Dermis microvascular lymphatic vessel endothelial cell (primary cell): ENCODE measurements at regions not wholly inside any gene's neighbourhood (a gene's known extent, or its start where the extent isn't known, plus 50 kb on each side); places are given as distances from the start of the nearest gene placed in this dataset.

ENCODE experiments used
- DNase-seq, 2 donors: peaks; one replicate each; pipeline versions ENCODE4 v3.0.0 to v3.0.0-alpha.2; 2010; ENCODE audit warnings: low read depth in 2 of 2

DNA sequence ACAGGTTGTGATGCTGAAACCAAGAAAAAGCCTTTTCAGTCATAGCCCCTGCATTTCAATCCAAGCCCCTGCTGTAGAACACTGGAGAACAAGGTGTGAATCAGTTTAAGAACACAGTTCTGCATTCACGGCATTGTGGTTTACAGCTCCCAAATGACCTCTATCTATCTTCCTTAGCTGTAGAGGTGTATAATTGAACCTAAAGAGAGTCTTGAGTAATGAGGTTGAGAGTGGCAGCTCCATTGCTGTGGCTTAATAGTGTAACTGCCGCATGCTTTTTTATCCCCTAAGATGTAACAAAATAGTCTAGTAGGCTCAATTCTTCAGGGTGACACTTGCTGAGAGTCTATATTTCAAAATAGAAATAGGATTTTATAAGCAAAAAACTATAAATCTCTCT, 121.3 kb upstream of the EPHA4 start:
- no peak for DNase-seq

DNA sequence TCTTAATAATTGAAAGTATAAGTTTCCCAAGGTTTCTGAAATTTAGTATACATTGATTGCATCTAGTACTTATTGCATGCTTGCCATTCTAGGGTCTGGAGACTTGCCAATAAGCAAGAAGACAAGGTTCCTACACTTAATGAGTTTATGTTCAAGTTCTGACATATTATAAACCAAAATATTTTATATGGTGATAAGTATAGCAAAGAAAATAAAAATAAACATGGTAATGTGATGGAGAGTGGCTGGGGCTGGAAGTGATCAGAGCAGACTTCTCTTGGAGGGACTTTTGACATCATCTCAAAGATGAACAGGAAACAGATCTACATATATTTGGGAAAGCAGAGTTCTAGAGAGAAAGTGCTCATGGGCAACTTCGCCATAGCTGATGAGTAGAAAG, 119.5 kb upstream of the EPHA4 start:
- DNase-seq = no peak

DNA sequence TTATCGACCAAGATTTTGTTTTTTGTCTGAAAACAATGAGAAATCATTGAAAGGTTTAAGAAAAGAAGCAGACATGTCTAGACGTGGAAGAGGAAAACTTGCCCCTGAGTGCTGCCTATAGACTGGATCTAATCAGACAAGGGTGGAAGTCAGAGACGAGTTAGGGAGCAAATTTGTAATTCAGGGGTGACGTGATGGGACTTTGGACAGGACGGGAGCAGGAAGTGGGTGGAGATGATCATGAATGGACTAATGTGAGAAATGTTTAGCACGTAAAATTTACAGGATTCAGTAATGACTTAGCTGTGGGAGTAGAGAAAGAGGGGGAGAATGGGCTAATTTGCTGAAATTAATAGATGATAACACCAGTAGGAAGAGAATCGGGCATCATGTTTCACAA, 117.0 kb upstream of the EPHA4 start:
- DNase-seq = no peak

DNA sequence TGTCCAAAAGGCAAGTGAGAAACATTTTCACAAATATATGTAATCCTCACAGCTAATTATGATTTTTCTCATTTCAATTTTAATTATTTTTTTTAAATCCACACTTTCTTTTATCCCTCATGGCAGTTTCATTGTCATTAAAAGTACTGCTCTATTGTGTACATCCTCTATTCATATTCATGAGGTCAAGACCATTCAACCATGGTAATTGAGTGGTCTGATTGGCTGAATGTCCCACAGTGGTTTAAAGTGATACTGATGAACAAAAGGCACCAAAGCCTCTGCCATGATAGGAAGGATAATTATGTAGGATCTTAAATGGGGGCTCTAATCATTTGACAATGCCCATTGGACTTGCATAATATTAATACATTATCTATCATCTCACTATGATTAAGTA, 108.4 kb upstream of the EPHA4 start:
- DNase-seq = no peak

DNA sequence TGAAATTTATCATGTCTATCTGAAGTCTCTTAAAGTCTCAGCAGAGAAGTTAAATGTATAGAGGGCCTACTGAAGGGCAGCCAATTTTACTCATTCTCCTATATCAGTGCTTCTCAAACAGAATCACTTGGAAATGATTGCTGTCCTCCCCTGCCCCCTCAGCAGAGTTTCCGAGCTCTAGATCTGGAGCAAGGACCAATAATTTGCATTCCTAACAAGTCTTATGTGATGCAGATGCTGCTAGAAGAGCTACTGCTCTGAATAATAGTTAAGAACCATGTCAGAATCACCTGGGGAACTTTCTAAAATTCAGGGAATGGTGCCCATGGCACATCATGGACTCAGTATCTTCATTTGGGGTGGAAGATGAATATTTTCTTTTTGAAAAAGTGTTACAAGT, 105.6 kb upstream of the EPHA4 start:
- DNase-seq = no peak

DNA sequence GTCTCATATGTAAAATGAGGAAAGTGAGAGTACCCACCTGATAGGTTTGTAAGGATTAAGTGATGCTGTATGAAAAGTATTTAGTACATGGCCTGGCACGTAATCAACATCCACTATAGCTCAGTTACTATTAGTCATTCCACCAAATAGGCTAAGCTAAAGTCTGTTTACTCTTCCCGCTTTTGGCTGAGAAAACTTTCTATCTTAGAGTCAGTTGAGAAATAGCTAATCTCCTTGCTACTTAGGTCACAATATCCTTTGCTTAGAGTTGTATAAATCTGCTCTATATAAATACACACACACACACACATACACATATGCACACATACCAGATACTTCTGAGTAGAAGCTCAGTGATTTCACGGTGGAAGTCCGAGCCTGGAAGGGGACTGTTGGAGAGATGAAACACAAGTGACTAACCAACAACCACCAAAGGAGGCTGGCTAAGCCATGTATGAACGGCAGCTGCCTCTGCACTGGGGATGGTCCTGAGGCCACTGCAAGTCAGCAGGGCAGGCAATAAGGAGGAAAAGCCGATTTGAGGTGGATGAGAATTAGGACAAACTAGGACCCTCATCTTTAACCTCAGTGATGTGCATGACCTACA, 104.6 kb upstream of the EPHA4 start:
- DNase-seq = no peak

DNA sequence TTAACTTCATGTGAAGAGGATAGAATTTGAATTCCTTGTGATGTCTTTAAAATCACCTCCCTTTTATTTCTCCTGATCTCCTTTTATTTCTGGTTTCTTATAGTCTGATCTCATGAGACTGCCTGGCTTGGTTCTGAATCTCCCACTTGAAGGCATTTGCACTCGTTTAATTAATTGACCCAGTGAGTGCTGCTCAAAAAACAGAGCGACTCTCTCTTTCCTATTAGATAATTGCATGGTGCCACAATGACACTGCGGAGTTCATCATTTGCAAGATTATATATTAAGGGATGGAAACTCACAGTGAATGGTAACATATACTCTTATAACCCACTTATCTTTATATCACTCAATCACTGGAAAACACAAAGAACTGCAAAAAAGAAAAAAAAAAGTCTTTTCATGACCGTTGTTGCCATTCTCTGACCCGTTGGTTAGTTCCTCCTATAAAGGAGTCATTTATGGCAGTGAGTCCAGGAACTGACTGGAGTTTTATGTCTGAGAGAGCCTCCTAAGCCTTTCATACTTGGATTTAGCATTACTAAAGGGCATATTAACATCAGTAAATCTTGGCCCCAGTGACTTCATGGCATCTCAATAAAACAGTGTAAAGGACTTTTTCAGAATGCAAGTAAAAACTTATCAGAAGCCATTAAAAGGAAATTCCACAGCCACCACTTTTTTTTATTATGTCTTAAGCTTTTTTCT, 103.3 kb upstream of the EPHA4 start:
- DNase-seq = no peak

DNA sequence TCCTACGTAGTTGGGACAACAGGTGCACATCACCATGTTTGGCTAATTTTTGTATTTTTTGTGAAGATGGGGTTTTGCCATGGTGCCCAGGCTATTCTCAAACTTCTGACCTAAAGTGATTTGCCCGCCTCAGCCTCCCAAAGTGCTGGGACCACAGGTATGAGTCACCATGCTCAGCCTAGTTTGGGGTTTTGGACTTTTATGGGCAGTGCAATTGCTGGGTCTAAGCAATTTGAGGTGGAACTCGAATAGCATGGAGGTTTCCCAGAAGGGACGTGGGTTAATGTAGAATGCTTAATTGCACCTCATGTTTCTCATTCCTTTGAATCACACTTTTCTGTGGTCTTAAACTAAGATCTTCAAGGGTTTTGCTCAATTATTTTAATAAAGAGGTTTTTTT, 102.3 kb upstream of the EPHA4 start:
- no peak for DNase-seq

DNA sequence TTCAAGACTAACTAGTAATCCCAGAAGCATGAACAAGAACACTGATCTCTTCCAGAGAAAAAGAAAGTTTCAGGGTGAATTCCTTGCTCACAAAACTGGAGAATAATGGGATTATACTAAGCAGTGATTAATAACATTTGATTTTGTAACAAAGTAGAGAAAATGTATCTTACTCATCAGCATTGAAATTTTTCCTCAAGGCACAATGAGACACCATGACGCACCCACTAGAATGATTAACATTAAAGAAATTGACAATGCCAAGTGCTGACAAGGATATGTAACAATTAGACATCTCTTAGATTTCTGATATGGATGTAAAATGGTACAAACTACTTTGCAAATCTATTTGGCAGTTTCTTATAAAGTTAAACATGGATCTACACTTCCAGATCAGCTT, 101.1 kb upstream of the EPHA4 start:
- no peak for DNase-seq

DNA sequence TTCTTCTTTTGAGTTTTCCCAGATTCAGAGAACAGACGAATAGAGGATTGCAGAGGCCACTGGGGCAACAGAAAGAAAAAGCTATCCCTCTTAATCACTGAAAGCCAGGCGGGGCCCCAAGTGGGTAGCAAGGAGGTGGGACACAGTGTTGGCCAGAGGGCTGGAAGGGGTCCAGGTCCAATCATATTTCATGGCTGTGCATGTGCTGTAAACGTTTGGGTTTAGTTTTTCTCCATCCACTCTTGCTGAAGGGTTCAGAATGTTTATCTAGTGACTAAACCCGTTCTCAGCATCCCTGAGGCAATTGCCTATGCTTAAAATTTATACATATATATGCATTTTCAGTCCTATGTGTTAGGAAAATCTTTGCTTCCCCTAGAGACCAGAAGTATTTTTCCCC, 99.4 kb upstream of the EPHA4 start:
- DNase-seq = no peak

DNA sequence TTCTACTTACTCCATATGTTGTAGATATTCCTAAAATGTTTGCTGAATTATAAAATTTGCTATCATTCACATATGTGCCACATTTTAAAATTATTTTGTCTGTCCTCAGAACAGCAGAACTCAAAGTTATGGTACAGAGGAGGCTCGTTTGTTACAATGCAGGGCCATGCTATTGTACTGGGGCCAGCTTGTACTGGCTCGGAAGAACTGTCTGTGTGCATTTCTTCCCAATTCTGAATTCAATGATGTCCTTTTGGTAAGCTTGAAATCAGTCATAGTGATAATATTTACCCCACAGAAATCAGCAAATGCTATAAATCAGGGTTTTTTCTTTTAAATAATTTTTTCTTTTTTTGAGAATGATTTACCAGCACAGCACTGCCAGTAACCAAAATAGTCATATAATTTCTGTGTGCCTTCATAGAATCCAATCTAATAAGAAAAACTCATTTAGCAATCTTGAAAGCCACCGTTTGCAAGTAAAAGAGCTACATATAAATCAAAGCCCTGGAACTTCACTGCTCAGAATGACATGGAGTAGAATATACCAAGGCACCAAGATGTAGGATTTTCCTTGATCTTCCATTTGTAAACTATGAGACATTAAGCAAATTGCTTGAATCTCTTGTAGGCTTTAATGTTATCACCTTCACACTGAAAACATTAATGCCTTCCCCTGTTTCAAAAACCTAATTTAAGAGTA, 90.7 kb upstream of the EPHA4 start:
- DNase-seq = no peak

DNA sequence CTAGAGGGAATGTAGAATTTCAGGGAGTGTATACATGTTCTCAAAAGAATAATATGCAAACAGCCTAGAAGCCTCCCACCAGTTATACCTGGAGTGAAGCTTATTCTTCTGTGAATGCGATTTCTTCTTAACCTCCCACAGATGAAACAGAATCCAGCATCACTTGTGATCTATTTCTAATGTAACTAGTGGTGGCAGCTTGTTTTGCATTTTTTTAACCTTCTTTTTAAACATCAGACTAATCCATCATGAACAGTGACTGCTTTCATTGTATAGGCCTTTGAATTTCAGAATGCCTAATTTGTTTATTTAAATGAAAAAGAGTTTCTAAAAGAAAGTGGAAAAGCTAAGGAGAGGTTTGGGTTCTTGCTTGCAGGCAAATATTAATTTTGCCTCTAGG, 85.7 kb upstream of the EPHA4 start:
- DNase-seq = no peak

DNA sequence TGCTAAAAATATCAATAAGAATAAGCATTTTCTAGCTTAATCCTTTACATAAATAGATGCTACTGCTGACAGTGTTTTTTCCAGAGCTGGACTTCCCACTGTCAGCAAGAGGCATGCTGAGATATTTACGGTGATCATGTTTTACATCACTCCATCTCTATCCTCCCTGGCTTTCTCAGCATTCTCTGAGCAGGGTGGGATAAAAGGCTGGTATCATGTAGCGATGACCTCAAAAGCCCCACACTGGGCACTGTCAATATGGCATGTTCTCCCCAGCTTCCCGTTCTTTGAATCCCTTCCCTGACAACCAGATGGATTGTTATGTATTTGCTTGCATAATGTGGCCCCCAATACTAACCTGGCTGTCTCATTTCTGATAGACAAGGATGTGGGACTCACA, 83.2 kb upstream of the EPHA4 start:
- no peak for DNase-seq

DNA sequence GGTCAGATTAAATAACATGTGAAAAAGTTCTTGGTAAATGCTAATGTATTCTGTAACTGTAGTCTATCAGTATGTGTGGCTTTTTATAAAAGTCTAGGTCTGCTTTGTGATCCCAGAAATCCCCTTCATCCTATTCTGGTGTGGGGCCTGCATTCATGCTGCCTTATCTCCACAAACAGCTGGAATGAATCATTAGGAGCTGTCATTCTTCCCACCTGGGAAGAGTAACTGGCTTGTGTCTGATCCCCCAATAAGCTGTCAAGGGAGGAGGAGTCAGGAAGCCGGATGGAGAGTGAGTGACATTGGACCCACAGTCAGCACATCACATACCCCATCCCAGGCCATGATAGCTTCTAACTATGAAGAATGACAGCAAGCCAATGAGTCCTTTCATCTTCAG, 81.1 kb upstream of the EPHA4 start:
- no peak for DNase-seq

DNA sequence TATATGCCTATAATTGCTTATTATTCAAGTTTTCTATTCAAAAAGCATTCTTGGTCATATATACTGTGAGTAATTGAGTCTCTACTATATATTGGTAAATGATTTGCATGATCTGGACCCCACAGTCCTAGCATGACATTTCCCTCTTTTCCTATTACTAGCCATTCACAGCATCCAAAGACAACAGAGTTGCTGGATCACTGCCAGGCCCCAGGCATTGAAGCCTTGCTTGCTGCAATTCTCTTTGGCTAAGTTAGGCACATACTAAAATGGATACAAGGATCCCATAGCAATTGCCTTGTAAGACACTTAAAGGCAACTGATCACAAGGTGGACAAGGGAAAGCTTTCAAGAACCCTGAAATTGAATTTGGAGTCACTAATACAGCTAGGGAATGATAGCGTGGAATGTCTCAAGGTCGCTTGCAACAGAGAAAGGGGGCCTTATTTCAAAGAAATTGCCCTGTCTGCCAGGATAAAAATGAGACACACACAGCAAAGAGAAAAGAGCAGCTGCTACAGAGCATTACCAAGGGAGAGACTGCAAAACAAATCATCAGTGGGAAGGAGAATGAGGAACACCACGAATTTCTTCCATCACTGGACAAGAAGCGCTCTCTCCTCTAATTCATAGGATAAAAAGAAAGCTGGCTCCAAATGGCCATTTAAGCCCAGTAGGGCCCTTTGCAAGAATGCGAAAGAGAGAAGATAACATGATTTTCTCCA, 77.1 kb upstream of the EPHA4 start:
- DNase-seq = peak in 1 of 2 donors; percentile 8

DNA sequence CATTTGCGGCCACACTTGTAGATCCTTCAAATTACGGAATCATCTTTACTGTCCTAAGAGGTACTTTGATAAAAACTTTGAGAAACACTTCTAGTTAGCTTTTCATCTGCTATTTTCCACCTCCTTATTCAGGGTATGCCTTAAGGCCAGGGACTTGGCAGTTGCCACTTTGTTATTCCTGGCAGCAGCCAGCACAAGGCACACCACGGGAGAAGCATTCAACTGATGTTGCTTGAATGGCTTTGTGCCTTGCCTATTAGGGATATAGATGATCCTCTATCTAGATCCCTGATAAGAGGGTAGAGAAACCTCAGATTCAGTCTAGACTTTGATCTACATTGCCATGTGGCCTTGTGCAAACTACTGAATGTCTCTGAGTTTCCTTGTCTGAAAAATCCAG, 70.3 kb upstream of the EPHA4 start:
- DNase-seq = no peak

DNA sequence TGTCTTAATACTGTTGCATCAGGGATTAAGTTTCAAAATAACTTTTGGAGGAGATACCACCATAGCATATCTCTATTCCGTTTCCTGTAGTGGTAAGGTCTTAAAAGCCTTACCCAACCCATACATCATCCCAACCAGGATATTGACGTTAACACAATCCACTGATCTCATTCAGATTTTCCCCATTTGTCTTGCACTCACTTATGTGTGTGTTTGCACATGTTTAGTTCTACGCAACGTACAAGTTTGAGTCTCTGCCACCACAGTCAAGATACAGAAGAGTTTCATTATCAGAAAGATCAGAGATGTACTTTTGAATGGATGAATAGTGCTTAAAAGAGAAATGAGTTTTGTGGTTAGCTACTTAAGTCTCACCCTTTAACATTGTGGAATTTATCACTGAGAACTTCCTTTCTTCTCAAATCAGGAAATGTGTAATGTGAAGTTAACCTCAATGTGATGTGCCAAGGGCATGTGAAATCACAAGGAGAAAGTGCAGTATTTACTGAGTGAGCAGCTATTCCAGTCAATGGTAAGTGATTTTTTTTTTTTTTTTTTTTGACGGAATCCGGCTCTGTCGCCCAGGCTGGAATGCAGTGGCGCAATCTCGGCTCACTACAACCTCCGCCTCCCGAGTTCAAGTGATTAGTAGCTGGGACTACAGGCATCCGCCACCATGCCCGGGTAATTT, 69.2 kb upstream of the EPHA4 start:
- DNase-seq = no peak

DNA sequence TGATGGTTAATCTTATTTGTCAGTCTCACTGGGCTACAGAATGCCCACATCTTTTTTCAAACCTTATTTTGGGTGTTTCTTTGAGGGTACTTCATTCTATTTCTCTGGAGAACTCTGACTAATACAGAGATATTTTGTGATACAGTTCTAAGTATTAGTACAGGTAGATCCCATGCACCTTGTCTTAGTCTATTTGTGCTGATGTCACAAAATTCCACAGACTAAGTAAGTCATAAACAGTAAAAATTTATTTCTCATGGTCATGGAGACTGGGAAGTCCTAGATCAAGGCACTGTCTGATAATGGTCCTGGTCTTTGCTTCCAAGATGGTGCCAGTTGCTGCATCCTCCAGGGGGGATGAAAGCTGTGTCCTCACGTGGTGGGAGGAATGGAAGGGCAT, 68.6 kb upstream of the EPHA4 start:
- DNase-seq = no peak

DNA sequence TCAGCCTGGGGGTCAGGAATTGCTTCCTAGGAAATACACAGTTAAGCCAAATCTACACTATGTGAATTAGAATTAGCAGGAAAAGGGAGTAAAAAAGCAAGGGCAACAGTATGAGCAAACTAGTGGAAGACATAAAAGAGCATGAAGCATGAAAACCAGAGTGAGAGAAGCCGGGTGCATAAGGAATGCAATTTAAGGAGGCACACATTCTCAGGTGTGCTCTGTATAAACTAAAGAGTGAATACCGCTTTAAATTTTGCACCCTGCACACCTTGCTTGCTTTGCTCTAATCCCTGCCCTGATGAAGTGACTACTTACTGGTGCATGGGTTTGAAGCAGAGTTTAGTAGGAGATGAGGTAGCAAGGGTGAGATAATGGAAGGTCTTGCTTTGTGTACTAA, 65.7 kb upstream of the EPHA4 start:
- no peak for DNase-seq

DNA sequence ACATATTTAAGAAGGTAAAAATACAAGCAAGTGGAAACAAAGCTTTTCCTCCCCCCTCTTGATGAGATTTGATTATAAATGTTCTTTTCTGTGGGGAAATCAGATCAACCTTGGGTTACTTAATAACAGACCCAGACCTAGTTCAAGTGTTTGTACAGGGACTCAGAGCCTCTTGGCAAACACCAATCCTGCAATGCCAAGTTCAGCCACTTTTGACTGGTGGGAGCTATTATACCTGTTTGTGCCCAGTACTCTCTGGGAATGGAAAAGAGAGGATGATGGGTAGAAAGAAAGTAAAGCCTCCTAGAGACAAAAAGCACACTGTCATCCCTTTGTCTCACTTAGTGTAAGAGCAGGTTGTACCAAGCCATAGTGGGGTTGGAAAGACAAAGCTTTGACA, 63.8 kb upstream of the EPHA4 start:
- no peak for DNase-seq

DNA sequence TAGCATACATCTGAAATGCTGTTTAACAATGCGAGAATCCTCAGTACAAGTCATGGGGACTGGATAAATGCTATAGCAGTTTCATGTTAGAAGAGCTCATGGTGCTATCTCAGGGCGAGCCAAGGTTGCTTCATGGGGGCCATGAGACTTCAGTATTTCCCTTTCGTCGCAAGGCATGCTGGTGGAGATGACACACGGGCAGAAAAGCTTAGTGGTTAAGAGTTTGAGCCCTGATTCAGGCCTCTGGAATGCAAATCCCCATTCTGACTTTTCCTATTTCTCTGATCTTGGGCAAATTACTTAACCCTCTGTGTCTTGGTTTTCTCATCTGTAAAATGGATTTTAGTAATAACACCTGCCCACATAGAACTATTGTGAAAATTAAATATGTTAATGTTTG, 57.4 kb upstream of the EPHA4 start:
- no peak for DNase-seq

DNA sequence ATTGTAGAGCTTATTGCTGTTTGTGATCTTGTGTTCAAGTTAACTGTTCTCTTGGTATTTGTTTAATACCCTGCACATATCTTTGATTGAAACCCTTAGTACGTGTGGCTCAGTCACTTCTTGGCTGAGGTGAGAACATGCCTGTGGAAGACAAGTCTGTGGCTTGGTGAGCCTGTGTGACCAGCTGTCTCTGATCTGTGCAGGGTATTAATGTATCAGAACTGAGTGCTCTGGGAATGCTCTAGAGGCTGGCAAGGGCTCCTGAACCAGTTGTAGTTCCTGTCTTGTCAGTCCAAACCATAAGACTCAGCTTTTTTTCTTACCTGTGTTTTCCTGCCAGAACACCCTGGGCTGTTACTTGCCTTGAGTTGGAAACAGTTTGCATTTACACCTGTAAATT, 52.4 kb upstream of the EPHA4 start:
- DNase-seq = no peak
